ENCODE measurements at regions not wholly inside any gene's neighbourhood (a gene's known extent, or its start where the extent isn't known, plus 50 kb on each side); places are given as distances from the start of the nearest gene placed in this dataset.

GRCh38 chrX:1909419-1910206 lies 294.8 kb downstream of the ASMT start:
- H3K9me3 Mint-ChIP-seq (ENCODE audit: unreplicated experiment), result peaks cover 22% of the 10 kb centered on the region
- peaks cover 28% of the 10 kb centered on the region for H3K27me3 Mint-ChIP-seq (ENCODE audit: insufficient read depth, unreplicated experiment)
- no peaks in the 10 kb centered on the region for H3K36me3 Mint-ChIP-seq (ENCODE audit: insufficient read depth, unreplicated experiment)
- no TSS peak for BruUV-seq (replicated peaks)
- TF ChIP-seq CTCF (IDR thresholded peaks at IDR 0.05; ENCODE audit: unreplicated experiment), result no peak
- no peak overlapping the region for H3K4me3 Mint-ChIP-seq (ENCODE audit: unreplicated experiment)
- ChIA-PET CTCF (no interaction called here), POLR2A (no interaction called here)
- H3K4me1 Mint-ChIP-seq (ENCODE audit: insufficient read depth, unreplicated experiment), result peaks cover 6% of the 10 kb centered on the region
- intact Hi-C loops (cut with micrococcal nuclease), result no loop called here
- H3K27ac Mint-ChIP-seq (ENCODE audit: low read depth, unreplicated experiment), result no peak overlapping the region
- DNase-seq (ENCODE audit: unreplicated experiment), result no peak

- CTCF ChIA-PET, result no interaction called here
- Mint-ChIP-seq H3K4me1 (ENCODE audit: insufficient read depth, unreplicated experiment) (peaks cover 6% of the 10 kb centered on the region), H3K36me3 (ENCODE audit: insufficient read depth, unreplicated experiment) (no peaks in the 10 kb centered on the region)
These were observed 295.3 kb downstream of the ASMT start for GRCh38 chrX:1910207-1910470.

GRCh38 chrX:1911401-1912128 lies 296.7 kb downstream of the ASMT start:
- Mint-ChIP-seq H3K27ac (ENCODE audit: low read depth, unreplicated experiment) (no peak overlapping the region), H3K36me3 (ENCODE audit: insufficient read depth, unreplicated experiment) (no peaks in the 10 kb centered on the region), H3K9me3 (ENCODE audit: unreplicated experiment) (peaks cover 22% of the 10 kb centered on the region), H3K27me3 (ENCODE audit: insufficient read depth, unreplicated experiment) (peaks cover 28% of the 10 kb centered on the region), H3K4me1 (ENCODE audit: insufficient read depth, unreplicated experiment) (peaks cover 6% of the 10 kb centered on the region), H3K4me3 (ENCODE audit: unreplicated experiment) (no peak overlapping the region)
- POLR2A ChIA-PET, result no interaction called here
- no peak for TF ChIP-seq CTCF (IDR thresholded peaks at IDR 0.05; ENCODE audit: unreplicated experiment)
- no peak for DNase-seq (ENCODE audit: unreplicated experiment)
- intact Hi-C loops (cut with micrococcal nuclease), result no loop called here
- CTCF ChIA-PET, result no interaction called here
- no TSS peak for BruUV-seq (replicated peaks)

More at GRCh38 chrX:1910207-1910470, 295.3 kb downstream of the ASMT start:
- Mint-ChIP-seq H3K9me3 (ENCODE audit: unreplicated experiment) (peaks cover 22% of the 10 kb centered on the region), H3K27me3 (ENCODE audit: insufficient read depth, unreplicated experiment) (peaks cover 28% of the 10 kb centered on the region), H3K4me3 (ENCODE audit: unreplicated experiment) (no peak overlapping the region), H3K27ac (ENCODE audit: low read depth, unreplicated experiment) (no peak overlapping the region)
- no peak for DNase-seq (ENCODE audit: unreplicated experiment)
- intact Hi-C loops (cut with micrococcal nuclease), result no loop called here
- POLR2A ChIA-PET, result no interaction called here
- no TSS peak for BruUV-seq (replicated peaks)
- no peak for TF ChIP-seq CTCF (IDR thresholded peaks at IDR 0.05; ENCODE audit: unreplicated experiment)

- Mint-ChIP-seq H3K27me3 (ENCODE audit: insufficient read depth, unreplicated experiment) (peaks cover 28% of the 10 kb centered on the region), H3K4me1 (ENCODE audit: insufficient read depth, unreplicated experiment) (peaks cover 6% of the 10 kb centered on the region), H3K9me3 (ENCODE audit: unreplicated experiment) (peaks cover 22% of the 10 kb centered on the region), H3K36me3 (ENCODE audit: insufficient read depth, unreplicated experiment) (no peaks in the 10 kb centered on the region), H3K27ac (ENCODE audit: low read depth, unreplicated experiment) (no peak overlapping the region), H3K4me3 (ENCODE audit: unreplicated experiment) (no peak overlapping the region)
- POLR2A ChIA-PET, result no interaction called here
- intact Hi-C loops (cut with micrococcal nuclease), result no loop called here
- TF ChIP-seq CTCF (IDR thresholded peaks at IDR 0.05; ENCODE audit: unreplicated experiment), result no peak
- no peak for DNase-seq (ENCODE audit: unreplicated experiment)
- BruUV-seq (replicated peaks), result no TSS peak
- CTCF ChIA-PET, result no interaction called here
These were observed 297.3 kb downstream of the ASMT start for GRCh38 chrX:1912193-1912592.

All from MCF 10A (cell line).